Liver (tissue), 3 donors: ENCODE measurements at regions not wholly inside any gene's neighbourhood (a gene's known extent, or its start where the extent isn't known, plus 50 kb on each side); places are given as distances from the start of the nearest gene placed in this dataset.

ENCODE experiments used
- JUND ChIP-seq, 2 donors: IDR thresholded peaks; 2 replicates each; pipeline ENCODE4 v1.6.1; 2016; ENCODE audit warnings: antibody characterized with exemption in 2 of 2
- REST ChIP-seq: IDR thresholded peaks from 2 replicates; pipeline ENCODE4 v1.6.1; 2016; ENCODE audit warnings: antibody characterized with exemption, mild to moderate bottlenecking
- TF ChIP-seq, protein P1 (sequence below): fragments of 150-350 bp; IDR thresholded peaks from 2 replicates; pipeline ENCODE4 v1.5.1; 2017; ENCODE audit warnings: improper control_type of control experiment, low read depth, low read length; ENCODE audit not compliant: missing input control
- donor health status: healthy.
- donor health status: healthy.

DNA sequence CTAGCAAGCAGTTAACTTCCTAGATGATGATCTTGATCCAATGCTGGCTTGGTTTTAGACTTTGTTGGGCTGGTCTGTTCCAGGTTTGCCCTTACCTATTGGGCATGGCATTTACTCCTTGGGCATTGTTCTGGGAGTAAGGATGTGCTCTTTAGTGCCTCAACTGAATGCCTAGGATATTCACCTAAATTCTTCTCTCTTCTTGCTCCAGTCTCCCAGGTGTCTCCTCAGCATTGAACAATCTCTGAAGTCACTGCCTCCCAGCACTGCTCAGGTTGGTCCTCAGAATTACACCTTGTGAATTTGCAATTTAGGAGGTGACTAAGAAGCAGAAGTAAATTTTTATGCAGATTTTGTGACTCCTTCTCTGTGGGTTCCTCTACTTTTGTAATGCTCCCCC is 307.7 kb upstream of the COL3A1 start:
- TF ChIP-seq, protein P1, sequence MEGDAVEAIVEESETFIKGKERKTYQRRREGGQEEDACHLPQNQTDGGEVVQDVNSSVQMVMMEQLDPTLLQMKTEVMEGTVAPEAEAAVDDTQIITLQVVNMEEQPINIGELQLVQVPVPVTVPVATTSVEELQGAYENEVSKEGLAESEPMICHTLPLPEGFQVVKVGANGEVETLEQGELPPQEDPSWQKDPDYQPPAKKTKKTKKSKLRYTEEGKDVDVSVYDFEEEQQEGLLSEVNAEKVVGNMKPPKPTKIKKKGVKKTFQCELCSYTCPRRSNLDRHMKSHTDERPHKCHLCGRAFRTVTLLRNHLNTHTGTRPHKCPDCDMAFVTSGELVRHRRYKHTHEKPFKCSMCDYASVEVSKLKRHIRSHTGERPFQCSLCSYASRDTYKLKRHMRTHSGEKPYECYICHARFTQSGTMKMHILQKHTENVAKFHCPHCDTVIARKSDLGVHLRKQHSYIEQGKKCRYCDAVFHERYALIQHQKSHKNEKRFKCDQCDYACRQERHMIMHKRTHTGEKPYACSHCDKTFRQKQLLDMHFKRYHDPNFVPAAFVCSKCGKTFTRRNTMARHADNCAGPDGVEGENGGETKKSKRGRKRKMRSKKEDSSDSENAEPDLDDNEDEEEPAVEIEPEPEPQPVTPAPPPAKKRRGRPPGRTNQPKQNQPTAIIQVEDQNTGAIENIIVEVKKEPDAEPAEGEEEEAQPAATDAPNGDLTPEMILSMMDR = no peak
- TF ChIP-seq REST = no peak
- TF ChIP-seq JUND (IDR thresholded peaks at IDR 0.05) = no peak
